ENCODE measurements at regions not wholly inside any gene's neighbourhood (a gene's known extent, or its start where the extent isn't known, plus 50 kb on each side); places are given as distances from the start of the nearest gene placed in this dataset.
"Not testable (repeated sequence)": the region's sequence is repeated elsewhere in the genome, so short reads cannot be mapped to it uniquely, and the experiment has no call there.

- Mint-ChIP-seq H3K27ac (no peak overlapping the region), H3K36me3 (peaks cover 74% of the 10 kb centered on the region), H3K4me3 (no peak overlapping the region), H3K4me1 (no peaks in the 10 kb centered on the region), H3K9me3 (peaks cover 77% of the 10 kb centered on the region), H3K27me3 (ENCODE audit: low read depth) (peaks cover 33% of the 10 kb centered on the region)
- ATAC-seq (no peak), DNase-seq (ENCODE audit: low spot score) (no peak)
- ChIA-PET POLR2A (no interaction called here), CTCF (no interaction called here)
- no peak for TF ChIP-seq JAZF1 (CRISPR knock-in tag; IDR thresholded peaks at IDR 0.05)
These were observed 2914.8 kb upstream of the OR11H1 start for GRCh38 chr22:12613199-12613598.

GRCh38 chr22:12613907-12614306, 2914.1 kb upstream of the OR11H1 start:
- ATAC-seq; H3K4me1 Mint-ChIP-seq; CTCF ChIA-PET; H3K27ac Mint-ChIP-seq; H3K4me3 Mint-ChIP-seq; DNase-seq (ENCODE audit: low spot score); POLR2A ChIA-PET: not testable (repeated sequence)
- H3K36me3 Mint-ChIP-seq: peaks cover 71% of the 10 kb centered on the region
- H3K9me3 Mint-ChIP-seq: peaks cover 76% of the 10 kb centered on the region
- H3K27me3 Mint-ChIP-seq (ENCODE audit: low read depth): peaks cover 31% of the 10 kb centered on the region

- Mint-ChIP-seq H3K36me3 (peaks cover 61% of the 10 kb centered on the region), H3K27me3 (ENCODE audit: low read depth) (peaks cover 37% of the 10 kb centered on the region), H3K9me3 (peaks cover 67% of the 10 kb centered on the region)
- H3K4me3 Mint-ChIP-seq; POLR2A ChIA-PET; ATAC-seq; CTCF ChIA-PET; H3K27ac Mint-ChIP-seq; DNase-seq (ENCODE audit: low spot score); H3K4me1 Mint-ChIP-seq: not testable (repeated sequence)
These were observed 2901.1 kb upstream of the OR11H1 start for GRCh38 chr22:12626894-12627293.

- POLR2A ChIA-PET; DNase-seq (ENCODE audit: low spot score); ATAC-seq; H3K4me3 Mint-ChIP-seq; H3K4me1 Mint-ChIP-seq; CTCF ChIA-PET; H3K27ac Mint-ChIP-seq: not testable (repeated sequence)
- peaks cover 64% of the 10 kb centered on the region for H3K9me3 Mint-ChIP-seq
- peaks cover 60% of the 10 kb centered on the region for H3K36me3 Mint-ChIP-seq
- H3K27me3 Mint-ChIP-seq (ENCODE audit: low read depth): peaks cover 44% of the 10 kb centered on the region
These were observed 2898.2 kb upstream of the OR11H1 start for GRCh38 chr22:12629815-12630214.

- peaks cover 72% of the 10 kb centered on the region for H3K36me3 Mint-ChIP-seq
- H3K9me3 Mint-ChIP-seq: peaks cover 75% of the 10 kb centered on the region
These were observed 2897.0 kb upstream of the OR11H1 start for GRCh38 chr22:12630965-12631364.

GRCh38 chr22:12637566-12638166, 2890.3 kb upstream of the OR11H1 start:
- Mint-ChIP-seq H3K27me3 (ENCODE audit: low read depth) (peaks cover 27% of the 10 kb centered on the region), H3K9me3 (peaks cover 80% of the 10 kb centered on the region), H3K36me3 (peaks cover 74% of the 10 kb centered on the region)
- DNase-seq (ENCODE audit: low spot score); CTCF ChIA-PET; ATAC-seq; H3K4me1 Mint-ChIP-seq; H3K4me3 Mint-ChIP-seq; POLR2A ChIA-PET; H3K27ac Mint-ChIP-seq: not testable (repeated sequence)

More at GRCh38 chr22:12630965-12631364, 2897.0 kb upstream of the OR11H1 start:
- H3K4me3 Mint-ChIP-seq; ATAC-seq; DNase-seq (ENCODE audit: low spot score); H3K27ac Mint-ChIP-seq; H3K4me1 Mint-ChIP-seq; CTCF ChIA-PET; POLR2A ChIA-PET: not testable (repeated sequence)
- peaks cover 46% of the 10 kb centered on the region for H3K27me3 Mint-ChIP-seq (ENCODE audit: low read depth)

GRCh38 chr22:12638319-12638718, 2889.7 kb upstream of the OR11H1 start:
- peaks cover 68% of the 10 kb centered on the region for H3K36me3 Mint-ChIP-seq
- DNase-seq (ENCODE audit: low spot score); ATAC-seq; CTCF ChIA-PET; H3K4me1 Mint-ChIP-seq; POLR2A ChIA-PET; H3K27ac Mint-ChIP-seq; H3K4me3 Mint-ChIP-seq: not testable (repeated sequence)
- peaks cover 25% of the 10 kb centered on the region for H3K27me3 Mint-ChIP-seq (ENCODE audit: low read depth)
- peaks cover 73% of the 10 kb centered on the region for H3K9me3 Mint-ChIP-seq
